WTC11 (cell line): ENCODE measurements at regions not wholly inside any gene's neighbourhood (a gene's known extent, or its start where the extent isn't known, plus 50 kb on each side); places are given as distances from the start of the nearest gene placed in this dataset.

Experiments used
- ATAC-seq: fragments of 200-7000 bp; cut with Tn5 transposase; 2 replicates; pipeline ENCODE4 v1.10.0; 2021; ENCODE audit warnings: mild to moderate bottlenecking, moderate library complexity
- CTCF ChIA-PET: fragments of 300-600 bp; sonication (Branson Sonifier 250); formaldehyde crosslinking; loops from one replicate; lab custom pipeline; 2021; ENCODE audit warnings: antibody characterized with exemption; lab: Charles Lee
- POLR2A ChIA-PET: fragments of 350-600 bp; sonication (Branson Sonifier 250); formaldehyde crosslinking; loops from one replicate; lab custom pipeline; 2021; ENCODE audit warnings: antibody characterized with exemption; lab: Charles Lee
- DNase-seq: peaks from one replicate; pipeline ENCODE4 v3.0.0; 2021; ENCODE audit warnings: low spot score
- H3K27ac Mint-ChIP-seq: 2 replicates; pipeline ENCODE4 v1.8.0; 2021; ENCODE audit warnings: mixed read lengths
- H3K27me3 Mint-ChIP-seq: 2 replicates; pipeline ENCODE4 v1.8.0; 2021; ENCODE audit warnings: low read depth, mild to moderate bottlenecking, moderate library complexity, mixed read lengths
- H3K36me3 Mint-ChIP-seq: 2 replicates; pipeline ENCODE4 v1.8.0; 2021; ENCODE audit warnings: mixed read lengths
- H3K4me1 Mint-ChIP-seq: 2 replicates; pipeline ENCODE4 v1.8.0; 2022; ENCODE audit warnings: mixed read lengths
- H3K4me3 Mint-ChIP-seq: 2 replicates; pipeline ENCODE4 v1.8.0; 2021; ENCODE audit warnings: mild to moderate bottlenecking, moderate library complexity, mixed read lengths
- H3K9me3 Mint-ChIP-seq: 2 replicates; pipeline ENCODE4 v1.8.0; 2021; ENCODE audit warnings: mixed read lengths
- CREM ChIP-seq: sonication (generic); formaldehyde crosslinking; IDR thresholded peaks from 2 replicates; pipeline ENCODE4 v1.8.1; 2022; ENCODE audit warnings: mild to moderate bottlenecking, missing genetic modification reagents, moderate library complexity
- ETV6 ChIP-seq: sonication (generic); formaldehyde crosslinking; IDR thresholded peaks from 2 replicates; pipeline ENCODE4 v1.8.1; 2022; ENCODE audit warnings: mild to moderate bottlenecking, missing genetic modification reagents
- FOXK1 ChIP-seq: sonication (generic); formaldehyde crosslinking; IDR thresholded peaks from 2 replicates; pipeline ENCODE4 v1.8.0; 2022; ENCODE audit warnings: mild to moderate bottlenecking, moderate library complexity, missing genetic modification reagents
- GTF2I ChIP-seq: fragments of 250-450 bp; sonication (Bioruptor Pico); conservative IDR thresholded peaks from 2 replicates; pipeline ENCODE4 v1.4.0; 2021; ENCODE audit warnings: mild to moderate bottlenecking
- IRF2 ChIP-seq: sonication (generic); formaldehyde crosslinking; IDR thresholded peaks from 2 replicates; pipeline ENCODE4 v1.8.0; 2022; ENCODE audit warnings: low read depth, missing genetic modification reagents, borderline replicate concordance
- KAT7 ChIP-seq: sonication (generic); formaldehyde crosslinking; IDR thresholded peaks from 2 replicates; pipeline ENCODE4 v1.8.1; 2023; ENCODE audit warnings: missing genetic modification reagents, mild to moderate bottlenecking, borderline replicate concordance
- MXD4 ChIP-seq: fragments of 250-450 bp; sonication (Bioruptor Pico); IDR thresholded peaks from 2 replicates; pipeline ENCODE4 v1.8.0; 2021; ENCODE audit warnings: mild to moderate bottlenecking, moderate library complexity, borderline replicate concordance
- NFE2L1 ChIP-seq: sonication (generic); formaldehyde crosslinking; IDR thresholded peaks from 2 replicates; pipeline ENCODE4 v1.8.1; 2023; ENCODE audit warnings: missing genetic modification reagents
- PRRX2 ChIP-seq: fragments of 250-450 bp; sonication (Bioruptor Pico); IDR thresholded peaks from 2 replicates; pipeline ENCODE4 v1.8.0; 2021; ENCODE audit warnings: mild to moderate bottlenecking
- SOX15 ChIP-seq: fragments of 250-450 bp; sonication (Bioruptor Pico); IDR thresholded peaks from 2 replicates; pipeline ENCODE4 v1.9.0; 2021; ENCODE audit warnings: mild to moderate bottlenecking
- ZBTB21 ChIP-seq: sonication (generic); formaldehyde crosslinking; IDR thresholded peaks from 2 replicates; pipeline ENCODE4 v1.8.1; 2023; ENCODE audit warnings: mild to moderate bottlenecking, missing genetic modification reagents, borderline replicate concordance
- ZNF121 ChIP-seq: sonication (generic); formaldehyde crosslinking; IDR thresholded peaks from 2 replicates; pipeline ENCODE4 v1.8.0; 2023; ENCODE audit warnings: missing genetic modification reagents
- ZNF396 ChIP-seq: fragments of 250-450 bp; sonication (Bioruptor Pico); IDR thresholded peaks from 2 replicates; pipeline ENCODE4 v1.8.0; 2021; ENCODE audit warnings: mild to moderate bottlenecking, moderate library complexity, borderline replicate concordance
- ZNF671 ChIP-seq: fragments of 250-450 bp; sonication (Bioruptor Pico); IDR thresholded peaks from 2 replicates; pipeline ENCODE4 v1.8.0; 2021; ENCODE audit warnings: mild to moderate bottlenecking
- TF ChIP-seq, protein P1 (sequence below): sonication (generic); formaldehyde crosslinking; IDR thresholded peaks from 2 replicates; pipeline ENCODE4 v1.8.0; 2022; ENCODE audit warnings: missing genetic modification reagents
- TF ChIP-seq, protein P2 (sequence below): fragments of 250-450 bp; sonication (Bioruptor Pico); IDR thresholded peaks from 2 replicates; pipeline ENCODE4 v1.8.0; 2021; ENCODE audit warnings: mild to moderate bottlenecking
- TF ChIP-seq, protein P3 (sequence below): sonication (generic); formaldehyde crosslinking; IDR thresholded peaks from 2 replicates; pipeline ENCODE4 v1.8.1; 2023; ENCODE audit warnings: mild to moderate bottlenecking, missing genetic modification reagents
- TF ChIP-seq, protein P4 (sequence below): fragments of 250-450 bp; sonication (Bioruptor Pico); IDR thresholded peaks from 2 replicates; pipeline ENCODE4 v1.9.0; 2021; ENCODE audit warnings: mild to moderate bottlenecking, borderline replicate concordance
- TF ChIP-seq, protein P5 (sequence below): sonication (generic); formaldehyde crosslinking; IDR thresholded peaks from 2 replicates; pipeline ENCODE4 v1.8.1; 2022; ENCODE audit warnings: low read depth, missing genetic modification reagents, borderline replicate concordance
- TF ChIP-seq, protein P6 (sequence below): sonication (generic); formaldehyde crosslinking; IDR thresholded peaks from 2 replicates; pipeline ENCODE4 v1.8.0; 2023; ENCODE audit warnings: missing genetic modification reagents, mild to moderate bottlenecking, borderline replicate concordance

DNA sequence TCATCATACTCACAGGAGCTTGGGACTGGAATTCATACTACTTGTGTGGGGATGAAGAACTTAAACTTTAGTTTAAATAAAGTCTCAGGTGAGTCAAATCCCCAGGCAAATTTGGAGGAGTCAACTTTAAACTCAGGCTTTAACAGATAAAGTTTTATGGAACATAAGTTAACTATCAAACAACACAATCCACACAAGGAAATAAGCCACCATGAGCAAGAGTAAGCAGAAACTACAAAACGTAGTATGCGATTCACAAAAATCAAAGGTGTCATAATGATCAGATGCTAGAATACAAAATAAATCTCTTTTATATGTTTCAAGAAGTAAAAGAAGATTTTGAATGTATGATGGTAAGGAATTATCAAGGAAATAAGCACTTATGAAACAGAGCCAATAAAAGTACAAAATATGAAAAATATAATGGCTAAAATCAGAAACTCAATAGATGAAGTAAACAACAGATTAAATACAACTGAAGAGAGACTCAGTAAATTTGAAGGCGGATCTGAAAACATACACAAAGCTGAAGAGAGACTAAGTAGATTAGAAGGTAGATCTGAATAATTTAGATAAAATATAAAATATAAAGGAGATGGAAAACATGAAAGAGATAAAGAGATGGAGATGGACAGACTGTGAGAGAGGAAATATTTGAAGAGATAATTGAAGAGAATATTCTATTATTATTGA is 97.5 kb upstream of the TWIST2 start (continued):
- TF ChIP-seq, protein P1, sequence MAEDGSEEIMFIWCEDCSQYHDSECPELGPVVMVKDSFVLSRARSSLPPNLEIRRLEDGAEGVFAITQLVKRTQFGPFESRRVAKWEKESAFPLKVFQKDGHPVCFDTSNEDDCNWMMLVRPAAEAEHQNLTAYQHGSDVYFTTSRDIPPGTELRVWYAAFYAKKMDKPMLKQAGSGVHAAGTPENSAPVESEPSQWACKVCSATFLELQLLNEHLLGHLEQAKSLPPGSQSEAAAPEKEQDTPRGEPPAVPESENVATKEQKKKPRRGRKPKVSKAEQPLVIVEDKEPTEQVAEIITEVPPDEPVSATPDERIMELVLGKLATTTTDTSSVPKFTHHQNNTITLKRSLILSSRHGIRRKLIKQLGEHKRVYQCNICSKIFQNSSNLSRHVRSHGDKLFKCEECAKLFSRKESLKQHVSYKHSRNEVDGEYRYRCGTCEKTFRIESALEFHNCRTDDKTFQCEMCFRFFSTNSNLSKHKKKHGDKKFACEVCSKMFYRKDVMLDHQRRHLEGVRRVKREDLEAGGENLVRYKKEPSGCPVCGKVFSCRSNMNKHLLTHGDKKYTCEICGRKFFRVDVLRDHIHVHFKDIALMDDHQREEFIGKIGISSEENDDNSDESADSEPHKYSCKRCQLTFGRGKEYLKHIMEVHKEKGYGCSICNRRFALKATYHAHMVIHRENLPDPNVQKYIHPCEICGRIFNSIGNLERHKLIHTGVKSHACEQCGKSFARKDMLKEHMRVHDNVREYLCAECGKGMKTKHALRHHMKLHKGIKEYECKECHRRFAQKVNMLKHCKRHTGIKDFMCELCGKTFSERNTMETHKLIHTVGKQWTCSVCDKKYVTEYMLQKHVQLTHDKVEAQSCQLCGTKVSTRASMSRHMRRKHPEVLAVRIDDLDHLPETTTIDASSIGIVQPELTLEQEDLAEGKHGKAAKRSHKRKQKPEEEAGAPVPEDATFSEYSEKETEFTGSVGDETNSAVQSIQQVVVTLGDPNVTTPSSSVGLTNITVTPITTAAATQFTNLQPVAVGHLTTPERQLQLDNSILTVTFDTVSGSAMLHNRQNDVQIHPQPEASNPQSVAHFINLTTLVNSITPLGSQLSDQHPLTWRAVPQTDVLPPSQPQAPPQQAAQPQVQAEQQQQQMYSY (CRISPR knock-in tag) = no peak
- TF ChIP-seq IRF2 (no peak), GTF2I (no peak)
- TF ChIP-seq, all 79 proteins: peak for 0

DNA sequence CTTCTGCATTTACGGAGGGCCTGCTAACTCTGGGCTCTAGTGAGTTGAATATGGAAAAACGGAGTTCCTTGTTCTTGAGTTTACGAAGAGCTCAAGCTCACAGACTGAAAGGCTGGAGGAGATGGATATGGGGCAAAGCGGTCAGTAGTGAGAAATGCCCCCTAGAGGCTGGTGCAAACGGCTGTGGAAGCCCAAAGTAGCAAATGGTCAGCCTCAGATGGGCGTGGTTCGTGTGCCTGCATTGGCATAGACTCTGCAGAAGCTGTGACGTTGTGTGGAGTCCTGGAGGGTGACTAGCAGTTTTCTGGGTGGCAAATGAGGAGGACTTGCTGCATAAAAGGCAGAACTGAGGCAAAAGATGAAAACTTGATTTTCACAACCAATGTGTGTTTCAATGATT is 93.6 kb upstream of the TWIST2 start:
- Mint-ChIP-seq H3K4me3 (no peak overlapping the region), H3K36me3 (no peaks in the 10 kb centered on the region), H3K27me3 (no peaks in the 10 kb centered on the region; the same call in 1 of the 2 replicates), H3K4me1 (no peaks in the 10 kb centered on the region), H3K27ac (no peak overlapping the region), H3K9me3 (peaks cover 16% of the 10 kb centered on the region)
- no peak for TF ChIP-seq ZNF396 (CRISPR knock-in tag)
- TF ChIP-seq MXD4 (CRISPR knock-in tag) = no peak
- TF ChIP-seq, protein P2, sequence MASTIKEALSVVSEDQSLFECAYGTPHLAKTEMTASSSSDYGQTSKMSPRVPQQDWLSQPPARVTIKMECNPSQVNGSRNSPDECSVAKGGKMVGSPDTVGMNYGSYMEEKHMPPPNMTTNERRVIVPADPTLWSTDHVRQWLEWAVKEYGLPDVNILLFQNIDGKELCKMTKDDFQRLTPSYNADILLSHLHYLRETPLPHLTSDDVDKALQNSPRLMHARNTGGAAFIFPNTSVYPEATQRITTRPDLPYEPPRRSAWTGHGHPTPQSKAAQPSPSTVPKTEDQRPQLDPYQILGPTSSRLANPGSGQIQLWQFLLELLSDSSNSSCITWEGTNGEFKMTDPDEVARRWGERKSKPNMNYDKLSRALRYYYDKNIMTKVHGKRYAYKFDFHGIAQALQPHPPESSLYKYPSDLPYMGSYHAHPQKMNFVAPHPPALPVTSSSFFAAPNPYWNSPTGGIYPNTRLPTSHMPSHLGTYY (CRISPR knock-in tag) = no peak
- no peak for TF ChIP-seq CREM (CRISPR knock-in tag)
- TF ChIP-seq, protein P3, sequence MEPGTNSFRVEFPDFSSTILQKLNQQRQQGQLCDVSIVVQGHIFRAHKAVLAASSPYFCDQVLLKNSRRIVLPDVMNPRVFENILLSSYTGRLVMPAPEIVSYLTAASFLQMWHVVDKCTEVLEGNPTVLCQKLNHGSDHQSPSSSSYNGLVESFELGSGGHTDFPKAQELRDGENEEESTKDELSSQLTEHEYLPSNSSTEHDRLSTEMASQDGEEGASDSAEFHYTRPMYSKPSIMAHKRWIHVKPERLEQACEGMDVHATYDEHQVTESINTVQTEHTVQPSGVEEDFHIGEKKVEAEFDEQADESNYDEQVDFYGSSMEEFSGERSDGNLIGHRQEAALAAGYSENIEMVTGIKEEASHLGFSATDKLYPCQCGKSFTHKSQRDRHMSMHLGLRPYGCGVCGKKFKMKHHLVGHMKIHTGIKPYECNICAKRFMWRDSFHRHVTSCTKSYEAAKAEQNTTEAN (CRISPR knock-in tag) = no peak
- TF ChIP-seq SOX15 (CRISPR knock-in tag) = no peak
- no peak for TF ChIP-seq FOXK1 (CRISPR knock-in tag)
- TF ChIP-seq, protein P4, sequence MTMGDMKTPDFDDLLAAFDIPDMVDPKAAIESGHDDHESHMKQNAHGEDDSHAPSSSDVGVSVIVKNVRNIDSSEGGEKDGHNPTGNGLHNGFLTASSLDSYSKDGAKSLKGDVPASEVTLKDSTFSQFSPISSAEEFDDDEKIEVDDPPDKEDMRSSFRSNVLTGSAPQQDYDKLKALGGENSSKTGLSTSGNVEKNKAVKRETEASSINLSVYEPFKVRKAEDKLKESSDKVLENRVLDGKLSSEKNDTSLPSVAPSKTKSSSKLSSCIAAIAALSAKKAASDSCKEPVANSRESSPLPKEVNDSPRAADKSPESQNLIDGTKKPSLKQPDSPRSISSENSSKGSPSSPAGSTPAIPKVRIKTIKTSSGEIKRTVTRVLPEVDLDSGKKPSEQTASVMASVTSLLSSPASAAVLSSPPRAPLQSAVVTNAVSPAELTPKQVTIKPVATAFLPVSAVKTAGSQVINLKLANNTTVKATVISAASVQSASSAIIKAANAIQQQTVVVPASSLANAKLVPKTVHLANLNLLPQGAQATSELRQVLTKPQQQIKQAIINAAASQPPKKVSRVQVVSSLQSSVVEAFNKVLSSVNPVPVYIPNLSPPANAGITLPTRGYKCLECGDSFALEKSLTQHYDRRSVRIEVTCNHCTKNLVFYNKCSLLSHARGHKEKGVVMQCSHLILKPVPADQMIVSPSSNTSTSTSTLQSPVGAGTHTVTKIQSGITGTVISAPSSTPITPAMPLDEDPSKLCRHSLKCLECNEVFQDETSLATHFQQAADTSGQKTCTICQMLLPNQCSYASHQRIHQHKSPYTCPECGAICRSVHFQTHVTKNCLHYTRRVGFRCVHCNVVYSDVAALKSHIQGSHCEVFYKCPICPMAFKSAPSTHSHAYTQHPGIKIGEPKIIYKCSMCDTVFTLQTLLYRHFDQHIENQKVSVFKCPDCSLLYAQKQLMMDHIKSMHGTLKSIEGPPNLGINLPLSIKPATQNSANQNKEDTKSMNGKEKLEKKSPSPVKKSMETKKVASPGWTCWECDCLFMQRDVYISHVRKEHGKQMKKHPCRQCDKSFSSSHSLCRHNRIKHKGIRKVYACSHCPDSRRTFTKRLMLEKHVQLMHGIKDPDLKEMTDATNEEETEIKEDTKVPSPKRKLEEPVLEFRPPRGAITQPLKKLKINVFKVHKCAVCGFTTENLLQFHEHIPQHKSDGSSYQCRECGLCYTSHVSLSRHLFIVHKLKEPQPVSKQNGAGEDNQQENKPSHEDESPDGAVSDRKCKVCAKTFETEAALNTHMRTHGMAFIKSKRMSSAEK (CRISPR knock-in tag) = no peak
- no peak for TF ChIP-seq ZNF671 (CRISPR knock-in tag)
- TF ChIP-seq NFE2L1 (CRISPR knock-in tag) = no peak
- TF ChIP-seq, protein P5, sequence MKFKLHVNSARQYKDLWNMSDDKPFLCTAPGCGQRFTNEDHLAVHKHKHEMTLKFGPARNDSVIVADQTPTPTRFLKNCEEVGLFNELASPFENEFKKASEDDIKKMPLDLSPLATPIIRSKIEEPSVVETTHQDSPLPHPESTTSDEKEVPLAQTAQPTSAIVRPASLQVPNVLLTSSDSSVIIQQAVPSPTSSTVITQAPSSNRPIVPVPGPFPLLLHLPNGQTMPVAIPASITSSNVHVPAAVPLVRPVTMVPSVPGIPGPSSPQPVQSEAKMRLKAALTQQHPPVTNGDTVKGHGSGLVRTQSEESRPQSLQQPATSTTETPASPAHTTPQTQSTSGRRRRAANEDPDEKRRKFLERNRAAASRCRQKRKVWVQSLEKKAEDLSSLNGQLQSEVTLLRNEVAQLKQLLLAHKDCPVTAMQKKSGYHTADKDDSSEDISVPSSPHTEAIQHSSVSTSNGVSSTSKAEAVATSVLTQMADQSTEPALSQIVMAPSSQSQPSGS = no peak
- no peak for TF ChIP-seq ZBTB21
- no peak for TF ChIP-seq ZNF121 (CRISPR knock-in tag)
- TF ChIP-seq ETV6 (CRISPR knock-in tag) = no peak
- TF ChIP-seq KAT7 = no peak
- TF ChIP-seq PRRX2 (CRISPR knock-in tag) = no peak
- TF ChIP-seq, protein P6, sequence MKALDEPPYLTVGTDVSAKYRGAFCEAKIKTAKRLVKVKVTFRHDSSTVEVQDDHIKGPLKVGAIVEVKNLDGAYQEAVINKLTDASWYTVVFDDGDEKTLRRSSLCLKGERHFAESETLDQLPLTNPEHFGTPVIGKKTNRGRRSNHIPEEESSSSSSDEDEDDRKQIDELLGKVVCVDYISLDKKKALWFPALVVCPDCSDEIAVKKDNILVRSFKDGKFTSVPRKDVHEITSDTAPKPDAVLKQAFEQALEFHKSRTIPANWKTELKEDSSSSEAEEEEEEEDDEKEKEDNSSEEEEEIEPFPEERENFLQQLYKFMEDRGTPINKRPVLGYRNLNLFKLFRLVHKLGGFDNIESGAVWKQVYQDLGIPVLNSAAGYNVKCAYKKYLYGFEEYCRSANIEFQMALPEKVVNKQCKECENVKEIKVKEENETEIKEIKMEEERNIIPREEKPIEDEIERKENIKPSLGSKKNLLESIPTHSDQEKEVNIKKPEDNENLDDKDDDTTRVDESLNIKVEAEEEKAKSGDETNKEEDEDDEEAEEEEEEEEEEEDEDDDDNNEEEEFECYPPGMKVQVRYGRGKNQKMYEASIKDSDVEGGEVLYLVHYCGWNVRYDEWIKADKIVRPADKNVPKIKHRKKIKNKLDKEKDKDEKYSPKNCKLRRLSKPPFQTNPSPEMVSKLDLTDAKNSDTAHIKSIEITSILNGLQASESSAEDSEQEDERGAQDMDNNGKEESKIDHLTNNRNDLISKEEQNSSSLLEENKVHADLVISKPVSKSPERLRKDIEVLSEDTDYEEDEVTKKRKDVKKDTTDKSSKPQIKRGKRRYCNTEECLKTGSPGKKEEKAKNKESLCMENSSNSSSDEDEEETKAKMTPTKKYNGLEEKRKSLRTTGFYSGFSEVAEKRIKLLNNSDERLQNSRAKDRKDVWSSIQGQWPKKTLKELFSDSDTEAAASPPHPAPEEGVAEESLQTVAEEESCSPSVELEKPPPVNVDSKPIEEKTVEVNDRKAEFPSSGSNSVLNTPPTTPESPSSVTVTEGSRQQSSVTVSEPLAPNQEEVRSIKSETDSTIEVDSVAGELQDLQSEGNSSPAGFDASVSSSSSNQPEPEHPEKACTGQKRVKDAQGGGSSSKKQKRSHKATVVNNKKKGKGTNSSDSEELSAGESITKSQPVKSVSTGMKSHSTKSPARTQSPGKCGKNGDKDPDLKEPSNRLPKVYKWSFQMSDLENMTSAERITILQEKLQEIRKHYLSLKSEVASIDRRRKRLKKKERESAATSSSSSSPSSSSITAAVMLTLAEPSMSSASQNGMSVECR (CRISPR knock-in tag) = no peak
- CTCF ChIA-PET = interaction anchor here (0.6 to 1.8 kb wide), 14 partner anchors 11 to 238 kb away, joined by 3 to 9 read pairs (median 4); no protein-coding TSS in a partner anchor
- ATAC-seq (peak; percentile 81), DNase-seq (peak; percentile 28)
- POLR2A ChIA-PET = no interaction called here
